Stomach (tissue), 4 donors: ENCODE measurements at regions not wholly inside any gene's neighbourhood (a gene's known extent, or its start where the extent isn't known, plus 50 kb on each side); places are given as distances from the start of the nearest gene placed in this dataset.
A peak's percentile ranks its signal among the peaks of the same experiment; 100 is the strongest.

Experiments used
- POLR2A ChIP-seq, 4 donors: fragments of 450-650 bp; IDR thresholded peaks; one replicate each; pipeline ENCODE4 v1.6.1; 2016; ENCODE audit warnings: antibody characterized with exemption in 4 of 4, control low read depth in 2 of 4, mild to moderate bottlenecking in 1 of 4, moderate library complexity in 1 of 4
- POLR2AphosphoS5 ChIP-seq, 3 donors: sonication (generic); formaldehyde crosslinking; IDR thresholded peaks; one replicate each; pipeline ENCODE4 v1.6.1; 2016; ENCODE audit warnings: antibody characterized with exemption in 3 of 3
- TF ChIP-seq, protein P1 (sequence below), 7 experiments: fragments of 450-650 bp in 4 of 7; fragments of 200-600 bp in 3 of 7; sonication (generic) in 3 of 7; IDR thresholded peaks; one replicate each; pipeline ENCODE4 v1.5.1; 2016 to 2019; ENCODE audit warnings: antibody characterized with exemption in 7 of 7, control low read depth in 2 of 7, mild to moderate bottlenecking in 1 of 7

DNA sequence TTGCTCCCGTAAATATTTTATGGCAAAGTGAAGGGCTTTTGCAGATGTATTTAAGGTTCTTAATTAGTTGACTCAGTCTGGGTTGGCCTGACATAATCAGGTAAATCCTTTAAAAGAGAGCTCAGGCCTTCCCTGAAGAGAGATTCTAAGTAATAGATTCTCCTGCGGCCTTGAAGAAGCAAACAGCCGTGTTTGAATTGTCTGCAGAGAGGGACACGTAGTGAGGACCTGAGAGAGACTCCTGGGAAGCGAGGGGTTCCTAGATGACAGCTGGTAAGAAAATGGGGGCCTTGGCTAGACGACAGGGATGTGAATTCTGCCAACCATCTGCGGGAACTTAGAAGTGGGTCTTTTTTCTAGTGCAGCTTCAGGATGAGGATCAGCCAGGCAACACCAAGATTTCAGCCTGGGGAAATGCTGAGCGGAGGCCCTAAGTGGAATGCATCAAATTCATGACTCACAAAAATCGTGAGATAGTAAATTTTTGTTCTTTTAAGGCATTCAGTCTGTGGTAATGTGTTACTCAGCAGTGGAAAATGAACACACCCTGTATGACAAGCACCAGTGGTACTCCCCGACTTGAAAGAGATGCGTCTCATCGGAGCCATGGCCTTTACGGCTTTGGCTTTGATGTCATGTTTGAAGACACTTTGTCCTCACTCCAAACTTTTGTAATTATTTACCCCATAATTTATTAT, 62.1 kb upstream of the SMIM21 start:
- TF ChIP-seq, protein P1, sequence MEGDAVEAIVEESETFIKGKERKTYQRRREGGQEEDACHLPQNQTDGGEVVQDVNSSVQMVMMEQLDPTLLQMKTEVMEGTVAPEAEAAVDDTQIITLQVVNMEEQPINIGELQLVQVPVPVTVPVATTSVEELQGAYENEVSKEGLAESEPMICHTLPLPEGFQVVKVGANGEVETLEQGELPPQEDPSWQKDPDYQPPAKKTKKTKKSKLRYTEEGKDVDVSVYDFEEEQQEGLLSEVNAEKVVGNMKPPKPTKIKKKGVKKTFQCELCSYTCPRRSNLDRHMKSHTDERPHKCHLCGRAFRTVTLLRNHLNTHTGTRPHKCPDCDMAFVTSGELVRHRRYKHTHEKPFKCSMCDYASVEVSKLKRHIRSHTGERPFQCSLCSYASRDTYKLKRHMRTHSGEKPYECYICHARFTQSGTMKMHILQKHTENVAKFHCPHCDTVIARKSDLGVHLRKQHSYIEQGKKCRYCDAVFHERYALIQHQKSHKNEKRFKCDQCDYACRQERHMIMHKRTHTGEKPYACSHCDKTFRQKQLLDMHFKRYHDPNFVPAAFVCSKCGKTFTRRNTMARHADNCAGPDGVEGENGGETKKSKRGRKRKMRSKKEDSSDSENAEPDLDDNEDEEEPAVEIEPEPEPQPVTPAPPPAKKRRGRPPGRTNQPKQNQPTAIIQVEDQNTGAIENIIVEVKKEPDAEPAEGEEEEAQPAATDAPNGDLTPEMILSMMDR (IDR thresholded peaks at IDR 0.05) = no peak
- TF ChIP-seq POLR2AphosphoS5 (IDR thresholded peaks at IDR 0.05) (peak in 1 of 3 donors; percentile 22), POLR2A (IDR thresholded peaks at IDR 0.05) (no peak)
